Upper lobe of left lung (tissue), 4 donors: ENCODE measurements at regions not wholly inside any gene's neighbourhood (a gene's known extent, or its start where the extent isn't known, plus 50 kb on each side); places are given as distances from the start of the nearest gene placed in this dataset.

Experiments
- CTCF ChIP-seq, 6 experiments: fragments of 450-650 bp in 4 of 6; fragments of 200-600 bp in 2 of 6; sonication (generic) in 2 of 6; IDR thresholded peaks; one replicate each; pipeline ENCODE4 v1.5.1; 2016 to 2019; ENCODE audit warnings: antibody characterized with exemption in 6 of 6
- EP300 ChIP-seq, 4 donors: sonication (generic); formaldehyde crosslinking; IDR thresholded peaks; one replicate each; pipeline ENCODE4 v1.5.1; 2017; ENCODE audit warnings: antibody characterized with exemption in 4 of 4, control low read depth in 2 of 4
- POLR2A ChIP-seq, 4 donors: fragments of 450-650 bp; IDR thresholded peaks; one replicate each; pipeline ENCODE4 v1.5.1; 2016 to 2017; ENCODE audit warnings: antibody characterized with exemption in 4 of 4, mild to moderate bottlenecking in 2 of 4

DNA sequence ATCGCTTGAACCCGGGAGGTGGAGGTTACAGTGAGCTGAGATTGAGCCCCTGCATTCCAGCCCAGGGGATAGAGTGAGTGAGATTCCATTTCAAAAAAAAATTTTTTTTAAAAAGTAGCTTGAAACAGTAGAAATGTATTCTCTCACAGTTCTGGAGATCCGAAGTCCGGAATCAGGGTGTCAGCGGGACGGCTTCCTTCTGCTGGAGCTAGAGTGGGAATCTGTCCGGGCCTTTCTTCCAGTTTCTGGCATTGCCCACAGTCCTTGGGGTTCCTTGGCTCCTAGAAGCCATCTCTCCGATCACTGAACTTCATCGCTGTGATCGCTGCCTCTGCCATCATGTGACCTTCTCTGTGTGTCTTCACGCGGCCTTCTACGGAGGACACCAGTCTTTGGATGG is 181.2 kb upstream of the CIBAR2 start:
- no peak for TF ChIP-seq CTCF (IDR thresholded peaks at IDR 0.05)
- no peak for TF ChIP-seq POLR2A (IDR thresholded peaks at IDR 0.05)
- TF ChIP-seq EP300 (IDR thresholded peaks at IDR 0.05): no peak
